HCT116 (cell line): ENCODE measurements at regions not wholly inside any gene's neighbourhood (a gene's known extent, or its start where the extent isn't known, plus 50 kb on each side); places are given as distances from the start of the nearest gene placed in this dataset.

ENCODE experiments used
- ATAC-seq: fragments of 200-7000 bp; cut with Tn5 transposase; 2 replicates; pipeline ENCODE4 v1.9.1; 2020; ENCODE audit warnings: mild to moderate bottlenecking, moderate library complexity
- BruUV-seq: library from RNA; stranded (reverse); fragments of 400-500 nt; replicated peaks from 2 replicates; lab custom pipeline; 2021; lab: Mats Ljungman, UMichigan
- CTCF ChIA-PET: fragments of 300-600 bp; sonication (Branson Sonifier 250); formaldehyde crosslinking; loops from one replicate; lab custom pipeline; 2021; ENCODE audit warnings: antibody characterized with exemption; lab: Charles Lee
- POLR2A ChIA-PET: fragments of 300-600, 350-600 bp; sonication (Branson Sonifier 250); formaldehyde crosslinking; loops from one replicate; lab custom pipeline; 2021; ENCODE audit warnings: antibody characterized with exemption; lab: Charles Lee
- RAD21 ChIA-PET, 2 experiments: fragments of 300-600 bp; sonication (Branson Sonifier 250); formaldehyde crosslinking; loops; one replicate each; lab custom pipeline; 2023; ENCODE audit warnings: low total read pairs in 2 of 2; ENCODE audit not compliant: uncharacterized antibody in 2 of 2, unreplicated experiment in 2 of 2, low non-redundant PET in 1 of 2; lab: Charles Lee
- DNase-seq: peaks from one replicate; pipeline ENCODE4 v3.0.0-alpha.2; 2010; ENCODE audit warnings: low read depth, low spot score
- H2AFZ ChIP-seq: fragments of 200-600 bp; shearing (Covaris generic), sonication (generic); 2 replicates; pipeline ENCODE4 v1.6.1; 2017; ENCODE audit warnings: low read depth, mixed run types, mixed read lengths, antibody characterized with exemption, low read length; ENCODE audit not compliant: poor library complexity, severe bottlenecking
- H3K27ac ChIP-seq: 2 replicates; pipeline ENCODE4 v1.5.1; 2012; ENCODE audit warnings: low read depth, low read length
- H3K27me3 ChIP-seq: fragments of 200-600 bp; sonication (generic); 2 replicates; pipeline ENCODE4 v1.6.1; 2016; ENCODE audit warnings: mixed run types, low read length, mixed read lengths; ENCODE audit not compliant: insufficient read depth
- H3K36me3 ChIP-seq, 2 experiments: fragments of 200-500 bp in 1 of 2; fragments of 200-600 bp in 1 of 2; sonication (Bioruptor generic) in 1 of 2; sonication (generic) in 1 of 2; 2 replicates each; pipeline versions ENCODE4 v1.5.1 to v1.6.1; 2014 to 2016; ENCODE audit warnings: low read length in 2 of 2, inconsistent platforms in 1 of 2, mixed read lengths in 1 of 2, mixed run types in 1 of 2; ENCODE audit not compliant: insufficient read depth in 2 of 2, control insufficient read depth in 1 of 2
- H3K4me1 ChIP-seq, 2 experiments: fragments of 200-600 bp in 1 of 2; sonication (generic) in 1 of 2; 2 replicates each; pipeline versions ENCODE4 v1.5.1 to v1.6.1; 2012 to 2017; ENCODE audit warnings: low read length in 2 of 2, inconsistent platforms in 1 of 2, mild to moderate bottlenecking in 1 of 2, mixed read lengths in 1 of 2, mixed run types in 1 of 2, moderate library complexity in 1 of 2; ENCODE audit not compliant: insufficient read depth in 2 of 2, control insufficient read depth in 1 of 2
- H3K4me2 ChIP-seq: fragments of 200-600 bp; sonication (generic); 2 replicates; pipeline ENCODE4 v1.6.1; 2017; ENCODE audit warnings: mixed run types, low read length, mixed read lengths
- H3K4me3 ChIP-seq, 2 experiments: fragments of 200-600 bp in 1 of 2; sonication (generic) in 1 of 2; replicated peaks in 1 of 2; 2 replicates each; pipeline ENCODE4 v1.5.1; 2011 to 2016; ENCODE audit warnings: low read length in 2 of 2, control low read depth in 1 of 2, low read depth in 1 of 2, mild to moderate bottlenecking in 1 of 2, mixed read lengths in 1 of 2, mixed run types in 1 of 2
- H3K79me2 ChIP-seq: fragments of 200-600 bp; sonication (generic); 2 replicates; pipeline ENCODE4 v1.6.1; 2017; ENCODE audit warnings: mild to moderate bottlenecking, mixed run types, low read length, moderate library complexity, mixed read lengths; ENCODE audit not compliant: insufficient read depth
- H3K9ac ChIP-seq: fragments of 200-600 bp; sonication (generic); 2 replicates; pipeline ENCODE4 v1.6.1; 2016; ENCODE audit warnings: low read length, mixed read lengths
- H3K9me2 ChIP-seq: fragments of 200-600 bp; sonication (generic), shearing (Covaris generic); 2 replicates; pipeline ENCODE4 v1.6.1; 2017; ENCODE audit warnings: mixed run types, mild to moderate bottlenecking, moderate library complexity; ENCODE audit not compliant: insufficient read depth
- H3K9me3 ChIP-seq, 2 experiments: fragments of 200-500 bp in 1 of 2; fragments of 200-600 bp in 1 of 2; sonication (Bioruptor generic) in 1 of 2; sonication (generic) in 1 of 2; 2 replicates each; pipeline ENCODE4 v1.6.1; 2014 to 2017; ENCODE audit warnings: low read length in 2 of 2, mixed read lengths in 2 of 2, inconsistent platforms in 1 of 2, low read depth in 1 of 2, mild to moderate bottlenecking in 1 of 2, mixed run types in 1 of 2, moderate library complexity in 1 of 2; ENCODE audit not compliant: control insufficient read depth in 1 of 2, insufficient read depth in 1 of 2
- H4K20me1 ChIP-seq: fragments of 200-600 bp; sonication (generic), shearing (Covaris generic); 2 replicates; pipeline ENCODE4 v1.6.1; 2017; ENCODE audit warnings: mixed run types, mild to moderate bottlenecking, moderate library complexity; ENCODE audit not compliant: insufficient read depth
- CEBPB ChIP-seq: IDR thresholded peaks from 2 replicates; pipeline ENCODE4 v1.6.1; 2012; ENCODE audit warnings: low read depth
- EGR1 ChIP-seq: IDR thresholded peaks from 2 replicates; pipeline ENCODE4 v1.6.1; 2012; ENCODE audit warnings: low read depth
- EZH2phosphoT487 ChIP-seq: fragments of 200-600 bp; IDR thresholded peaks from 2 replicates; pipeline ENCODE4 v1.6.1; 2018; ENCODE audit warnings: antibody characterized with exemption, borderline replicate concordance
- JUND ChIP-seq: IDR thresholded peaks from 2 replicates; pipeline ENCODE4 v1.6.1; 2012
- POLR2A ChIP-seq: IDR thresholded peaks from 2 replicates; pipeline ENCODE4 v1.7.0; 2011; ENCODE audit warnings: borderline replicate concordance; ENCODE audit not compliant: insufficient read depth, insufficient read length; ENCODE audit errors: extremely low read depth
- SIN3A ChIP-seq: IDR thresholded peaks from 2 replicates; pipeline ENCODE4 v1.6.1; 2012; ENCODE audit warnings: low read depth
- YY1 ChIP-seq: IDR thresholded peaks from 2 replicates; pipeline ENCODE4 v1.6.1; 2011; ENCODE audit warnings: low read length, low read depth, moderate library complexity, mild to moderate bottlenecking; ENCODE audit not compliant: insufficient replicate concordance; ENCODE audit errors: extremely low read depth
- ZNF274 ChIP-seq: fragments of 200-500 bp; sonication (Bioruptor generic); IDR thresholded peaks from 2 replicates; pipeline ENCODE4 v1.6.1; 2014; ENCODE audit warnings: mild to moderate bottlenecking, low read depth, low read length, inconsistent platforms
- intact Hi-C: fragments of 100-400 bp; cut with micrococcal nuclease; formaldehyde crosslinking; loops from 2 replicates; pipeline ENCODE4 v1.10.0; 2022
- TF ChIP-seq, protein P1 (sequence below): IDR thresholded peaks from 2 replicates; pipeline ENCODE4 v1.6.1; 2012; ENCODE audit warnings: low read depth
- TF ChIP-seq, protein P2 (sequence below), 3 experiments: fragments of 200-600 bp in 1 of 3; sonication (generic) in 1 of 3; IDR thresholded peaks in 2 of 3; conservative IDR thresholded peaks in 1 of 3; 2 replicates each; pipeline ENCODE4 v1.5.1; 2012 to 2017; ENCODE audit warnings: low read depth in 2 of 3, low read length in 2 of 3, antibody characterized with exemption in 1 of 3, borderline replicate concordance in 1 of 3, control low read depth in 1 of 3, mild to moderate bottlenecking in 1 of 3, mixed read lengths in 1 of 3, mixed run types in 1 of 3, moderate library complexity in 1 of 3; ENCODE audit not compliant: insufficient read depth in 1 of 3
- TF ChIP-seq, protein P3 (sequence below): IDR thresholded peaks from 2 replicates; pipeline ENCODE4 v1.6.1; 2012
- TF ChIP-seq, protein P4 (sequence below): IDR thresholded peaks from 2 replicates; pipeline ENCODE4 v1.6.1; 2011; ENCODE audit warnings: mild to moderate bottlenecking, low read length, moderate library complexity; ENCODE audit not compliant: insufficient replicate concordance; ENCODE audit errors: extremely low read depth

DNA sequence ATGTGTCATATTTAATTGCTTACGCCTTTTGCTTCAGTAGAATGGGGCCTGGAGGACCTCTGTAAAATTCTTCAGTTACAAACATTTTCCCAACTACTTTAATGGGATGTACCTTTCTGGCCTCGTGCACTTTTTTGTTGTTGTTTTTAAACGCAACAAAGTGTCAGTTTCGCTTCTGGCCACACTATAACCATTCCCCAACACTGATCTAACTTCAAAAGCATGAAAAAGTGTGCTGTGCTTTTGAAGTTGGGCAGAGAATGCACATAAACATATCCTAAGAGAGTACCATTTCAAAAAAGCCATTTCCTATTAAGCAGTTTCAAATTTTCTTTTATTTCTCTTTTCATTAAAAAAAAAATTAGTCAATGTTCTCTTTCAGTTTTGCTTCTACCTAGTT is 435.8 kb downstream of the CNTN6 start:
- intact Hi-C loops = no loop called here
- Histone ChIP-seq H3K4me3 (no peak overlapping the region), H3K27me3 (no peaks in the 10 kb centered on the region), H3K4me2 (no peak overlapping the region), H3K36me3 (no peaks in the 10 kb centered on the region)
- no peak for ATAC-seq
- no TSS peak for BruUV-seq
- RAD21 ChIA-PET = no interaction called here
- TF ChIP-seq JUND (no peak), EGR1 (no peak), YY1 (no peak), CEBPB (no peak), POLR2A (no peak), EZH2phosphoT487 (no peak), SIN3A (no peak), ZNF274 (no peak)
- TF ChIP-seq, protein P1, sequence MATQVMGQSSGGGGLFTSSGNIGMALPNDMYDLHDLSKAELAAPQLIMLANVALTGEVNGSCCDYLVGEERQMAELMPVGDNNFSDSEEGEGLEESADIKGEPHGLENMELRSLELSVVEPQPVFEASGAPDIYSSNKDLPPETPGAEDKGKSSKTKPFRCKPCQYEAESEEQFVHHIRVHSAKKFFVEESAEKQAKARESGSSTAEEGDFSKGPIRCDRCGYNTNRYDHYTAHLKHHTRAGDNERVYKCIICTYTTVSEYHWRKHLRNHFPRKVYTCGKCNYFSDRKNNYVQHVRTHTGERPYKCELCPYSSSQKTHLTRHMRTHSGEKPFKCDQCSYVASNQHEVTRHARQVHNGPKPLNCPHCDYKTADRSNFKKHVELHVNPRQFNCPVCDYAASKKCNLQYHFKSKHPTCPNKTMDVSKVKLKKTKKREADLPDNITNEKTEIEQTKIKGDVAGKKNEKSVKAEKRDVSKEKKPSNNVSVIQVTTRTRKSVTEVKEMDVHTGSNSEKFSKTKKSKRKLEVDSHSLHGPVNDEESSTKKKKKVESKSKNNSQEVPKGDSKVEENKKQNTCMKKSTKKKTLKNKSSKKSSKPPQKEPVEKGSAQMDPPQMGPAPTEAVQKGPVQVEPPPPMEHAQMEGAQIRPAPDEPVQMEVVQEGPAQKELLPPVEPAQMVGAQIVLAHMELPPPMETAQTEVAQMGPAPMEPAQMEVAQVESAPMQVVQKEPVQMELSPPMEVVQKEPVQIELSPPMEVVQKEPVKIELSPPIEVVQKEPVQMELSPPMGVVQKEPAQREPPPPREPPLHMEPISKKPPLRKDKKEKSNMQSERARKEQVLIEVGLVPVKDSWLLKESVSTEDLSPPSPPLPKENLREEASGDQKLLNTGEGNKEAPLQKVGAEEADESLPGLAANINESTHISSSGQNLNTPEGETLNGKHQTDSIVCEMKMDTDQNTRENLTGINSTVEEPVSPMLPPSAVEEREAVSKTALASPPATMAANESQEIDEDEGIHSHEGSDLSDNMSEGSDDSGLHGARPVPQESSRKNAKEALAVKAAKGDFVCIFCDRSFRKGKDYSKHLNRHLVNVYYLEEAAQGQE = no peak
- TF ChIP-seq, protein P2, sequence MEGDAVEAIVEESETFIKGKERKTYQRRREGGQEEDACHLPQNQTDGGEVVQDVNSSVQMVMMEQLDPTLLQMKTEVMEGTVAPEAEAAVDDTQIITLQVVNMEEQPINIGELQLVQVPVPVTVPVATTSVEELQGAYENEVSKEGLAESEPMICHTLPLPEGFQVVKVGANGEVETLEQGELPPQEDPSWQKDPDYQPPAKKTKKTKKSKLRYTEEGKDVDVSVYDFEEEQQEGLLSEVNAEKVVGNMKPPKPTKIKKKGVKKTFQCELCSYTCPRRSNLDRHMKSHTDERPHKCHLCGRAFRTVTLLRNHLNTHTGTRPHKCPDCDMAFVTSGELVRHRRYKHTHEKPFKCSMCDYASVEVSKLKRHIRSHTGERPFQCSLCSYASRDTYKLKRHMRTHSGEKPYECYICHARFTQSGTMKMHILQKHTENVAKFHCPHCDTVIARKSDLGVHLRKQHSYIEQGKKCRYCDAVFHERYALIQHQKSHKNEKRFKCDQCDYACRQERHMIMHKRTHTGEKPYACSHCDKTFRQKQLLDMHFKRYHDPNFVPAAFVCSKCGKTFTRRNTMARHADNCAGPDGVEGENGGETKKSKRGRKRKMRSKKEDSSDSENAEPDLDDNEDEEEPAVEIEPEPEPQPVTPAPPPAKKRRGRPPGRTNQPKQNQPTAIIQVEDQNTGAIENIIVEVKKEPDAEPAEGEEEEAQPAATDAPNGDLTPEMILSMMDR (IDR thresholded peaks at IDR 0.05 in 2 of 3, conservative IDR thresholded peaks at IDR 0.05 in 1 of 3; ENCODE audit: borderline replicate concordance in 1 of 3, insufficient read depth in 1 of 3, low read depth in 2 of 3, low read length in 2 of 3) = no peak
- TF ChIP-seq, protein P3, sequence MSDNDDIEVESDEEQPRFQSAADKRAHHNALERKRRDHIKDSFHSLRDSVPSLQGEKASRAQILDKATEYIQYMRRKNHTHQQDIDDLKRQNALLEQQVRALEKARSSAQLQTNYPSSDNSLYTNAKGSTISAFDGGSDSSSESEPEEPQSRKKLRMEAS = no peak
- TF ChIP-seq, protein P4, sequence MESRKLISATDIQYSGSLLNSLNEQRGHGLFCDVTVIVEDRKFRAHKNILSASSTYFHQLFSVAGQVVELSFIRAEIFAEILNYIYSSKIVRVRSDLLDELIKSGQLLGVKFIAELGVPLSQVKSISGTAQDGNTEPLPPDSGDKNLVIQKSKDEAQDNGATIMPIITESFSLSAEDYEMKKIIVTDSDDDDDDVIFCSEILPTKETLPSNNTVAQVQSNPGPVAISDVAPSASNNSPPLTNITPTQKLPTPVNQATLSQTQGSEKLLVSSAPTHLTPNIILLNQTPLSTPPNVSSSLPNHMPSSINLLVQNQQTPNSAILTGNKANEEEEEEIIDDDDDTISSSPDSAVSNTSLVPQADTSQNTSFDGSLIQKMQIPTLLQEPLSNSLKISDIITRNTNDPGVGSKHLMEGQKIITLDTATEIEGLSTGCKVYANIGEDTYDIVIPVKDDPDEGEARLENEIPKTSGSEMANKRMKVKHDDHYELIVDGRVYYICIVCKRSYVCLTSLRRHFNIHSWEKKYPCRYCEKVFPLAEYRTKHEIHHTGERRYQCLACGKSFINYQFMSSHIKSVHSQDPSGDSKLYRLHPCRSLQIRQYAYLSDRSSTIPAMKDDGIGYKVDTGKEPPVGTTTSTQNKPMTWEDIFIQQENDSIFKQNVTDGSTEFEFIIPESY = no peak
- TF ChIP-seq, all 23 proteins: peak for 0
- Histone ChIP-seq H3K9me2 (no peaks in the 10 kb centered on the region), H3K79me2 (no peaks in the 10 kb centered on the region), H3K4me1 (no peaks in the 10 kb centered on the region), H4K20me1 (no peaks in the 10 kb centered on the region), H3K9ac (no peak overlapping the region), H3K27ac (no peak overlapping the region), H3K9me3 (peaks cover 23 to 31% of the 10 kb centered on the region in 2 experiments; a peak in 2 of 4 replicates), H2AFZ (no peak overlapping the region)
- POLR2A ChIA-PET = no interaction called here
- no peak for DNase-seq
- CTCF ChIA-PET = no interaction called here
